B cell (primary cell): ENCODE measurements at regions not wholly inside any gene's neighbourhood (a gene's known extent, or its start where the extent isn't known, plus 50 kb on each side); places are given as distances from the start of the nearest gene placed in this dataset.

ENCODE experiments used
- ATAC-seq: fragments of 200-7000 bp; cut with Tn5 transposase; one replicate; pipeline ENCODE4 v1.10.0; 2021; ENCODE audit warnings: low read depth, mild to moderate bottlenecking, moderate number of reproducible peaks, moderate library complexity
- CTCF ChIA-PET: fragments of 350-600 bp; sonication (Branson Sonifier 250); formaldehyde crosslinking; loops from one replicate; lab custom pipeline; 2021; ENCODE audit warnings: antibody characterized with exemption, inconsistent platforms; lab: Charles Lee
- POLR2A ChIA-PET: fragments of 350-600 bp; sonication (Branson Sonifier 250); formaldehyde crosslinking; loops from one replicate; lab custom pipeline; 2021; ENCODE audit warnings: antibody characterized with exemption; lab: Charles Lee
- DNase-seq: peaks from one replicate; pipeline ENCODE4 v3.0.0; 2013
- H2AFZ ChIP-seq: 2 replicates; pipeline ENCODE4 v1.6.1; 2012; ENCODE audit warnings: mild to moderate bottlenecking, low read depth, low read length; ENCODE audit not compliant: insufficient read depth, poor library complexity, severe bottlenecking
- H3K27ac ChIP-seq, 2 donors: 1 replicate in 1 of 2; 2 replicates in 1 of 2; pipeline ENCODE4 v1.5.1; 2012 to 2013; ENCODE audit warnings: low read length in 2 of 2, mild to moderate bottlenecking in 2 of 2, moderate library complexity in 1 of 2
- H3K27me3 ChIP-seq, 4 experiments: fragments of 200-600 bp in 1 of 4; sonication (generic) in 1 of 4; replicated peaks in 1 of 4; 1 replicate in 2 of 4; 2 replicates in 2 of 4; pipeline versions ENCODE4 v1.6.1 to v1.7.0; 2013 to 2016; ENCODE audit warnings: low read length in 3 of 4, mild to moderate bottlenecking in 2 of 4, mixed read lengths in 1 of 4, moderate library complexity in 1 of 4; ENCODE audit not compliant: insufficient read depth in 4 of 4, control insufficient read depth in 3 of 4; ENCODE audit errors: control extremely low read depth in 1 of 4
- H3K36me3 ChIP-seq, 2 experiments: replicated peaks in 1 of 2; 1 replicate in 1 of 2; 2 replicates in 1 of 2; pipeline versions ENCODE4 v1.6.1 to v1.7.1; 2013; ENCODE audit warnings: low read length in 1 of 2; ENCODE audit not compliant: insufficient read depth in 2 of 2, control insufficient read depth in 1 of 2; ENCODE audit errors: control extremely low read depth in 1 of 2, extremely low read depth in 1 of 2
- H3K4me1 ChIP-seq, 2 donors: fragments of 200-600 bp in 1 of 2; sonication (generic) in 1 of 2; 1 replicate in 1 of 2; 2 replicates in 1 of 2; pipeline versions ENCODE4 v1.5.1 to v1.6.1; 2013 to 2017; ENCODE audit warnings: low read length in 2 of 2; ENCODE audit not compliant: control insufficient read depth in 2 of 2, insufficient read depth in 2 of 2
- H3K4me2 ChIP-seq: replicated peaks from 2 replicates; pipeline ENCODE3; 2012; ENCODE audit warnings: mild to moderate bottlenecking, low read depth, low read length; ENCODE audit not compliant: poor library complexity, severe bottlenecking
- H3K4me3 ChIP-seq, 5 experiments: fragments of 200-600 bp in 1 of 5; sonication (generic) in 1 of 5; 1 replicate in 3 of 5; 2 replicates in 2 of 5; pipeline versions ENCODE4 v1.5.1 to v1.7.0; 2011 to 2016; ENCODE audit warnings: low read length in 4 of 5, mild to moderate bottlenecking in 4 of 5, low read depth in 2 of 5, control low read depth in 1 of 5, moderate library complexity in 1 of 5; ENCODE audit not compliant: insufficient read depth in 1 of 5; ENCODE audit errors: control extremely low read depth in 1 of 5, extremely low read depth in 1 of 5
- H3K79me2 ChIP-seq: fragments of 200-600 bp; sonication (generic); one replicate; pipeline ENCODE4 v1.6.0; 2016; ENCODE audit warnings: low read length; ENCODE audit not compliant: control insufficient read depth, insufficient read depth
- H3K9ac ChIP-seq: fragments of 200-600 bp; sonication (generic); 2 replicates; pipeline ENCODE4 v1.6.1; 2017; ENCODE audit warnings: mild to moderate bottlenecking, low read length, moderate library complexity
- H3K9me3 ChIP-seq, 3 donors: one replicate each; pipeline versions ENCODE4 v1.6.1 to v1.7.1; 2013; ENCODE audit warnings: low read length in 2 of 3; ENCODE audit not compliant: control insufficient read depth in 2 of 3, insufficient read depth in 1 of 3; ENCODE audit errors: control extremely low read depth in 1 of 3
- H4K20me1 ChIP-seq: 2 replicates; pipeline ENCODE4 v1.6.0; 2012; ENCODE audit warnings: mild to moderate bottlenecking, low read length; ENCODE audit not compliant: insufficient read depth, control insufficient read depth, poor library complexity, severe bottlenecking
- H3K27ac Mint-ChIP-seq: one replicate; pipeline ENCODE4 v1.8.0; 2021; ENCODE audit warnings: mixed read lengths
- H3K27me3 Mint-ChIP-seq: one replicate; pipeline ENCODE4 v1.8.0; 2021; ENCODE audit warnings: mixed read lengths
- H3K4me1 Mint-ChIP-seq: one replicate; pipeline ENCODE4 v1.8.0; 2021; ENCODE audit warnings: mixed read lengths
- H3K4me3 Mint-ChIP-seq: one replicate; pipeline ENCODE4 v1.8.0; 2021; ENCODE audit warnings: mixed read lengths
- H3K9me3 Mint-ChIP-seq: one replicate; pipeline ENCODE4 v1.8.0; 2022; ENCODE audit warnings: mixed read lengths; ENCODE audit not compliant: insufficient read depth
- EZH2 ChIP-seq: IDR thresholded peaks from 2 replicates; pipeline ENCODE4 v1.6.1; 2012; ENCODE audit warnings: borderline replicate concordance, low read depth, mild to moderate bottlenecking, moderate library complexity, low read length; ENCODE audit not compliant: insufficient read depth, poor library complexity, severe bottlenecking
- WGBS: methylation state at CpG from one replicate; pipeline ENCODE4 v1.1.5; 2013; ENCODE audit warnings: missing lambda C conversion rate; ENCODE audit not compliant: insufficient coverage; 5-methylcytosine and 5-hydroxymethylcytosine counted together
- intact Hi-C: fragments of 100-400 bp; cut with micrococcal nuclease; formaldehyde crosslinking; loops from one replicate; pipeline ENCODE4 v1.10.0; 2022
- TF ChIP-seq, protein P1 (sequence below): fragments of 200-600 bp; IDR thresholded peaks from one replicate; pipeline ENCODE4 v1.8.0; 2022; ENCODE audit warnings: antibody characterized with exemption, mild to moderate bottlenecking

DNA sequence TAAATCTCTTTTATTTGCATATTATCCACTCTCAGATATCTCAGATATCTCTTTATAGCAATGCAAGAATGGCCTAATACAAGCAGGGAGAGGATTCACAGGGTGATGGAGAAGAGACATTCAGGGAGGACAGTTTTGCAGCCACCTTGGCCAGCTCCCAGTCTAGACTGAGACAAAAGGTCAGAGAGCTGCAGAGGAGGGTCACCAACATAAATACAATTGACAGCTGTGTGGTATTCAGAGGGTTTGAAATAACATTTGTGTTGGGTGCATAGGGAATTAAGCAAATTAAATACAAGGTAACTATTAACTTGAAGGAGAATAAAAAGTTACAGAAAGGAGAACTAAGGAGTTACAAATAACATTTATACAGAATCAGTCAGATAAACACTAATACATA is 189.5 kb upstream of the TAPT1 start:
- Mint-ChIP-seq H3K27me3 (no peaks in the 10 kb centered on the region), H3K9me3 (peaks cover 2% of the 10 kb centered on the region), H3K27ac (no peak overlapping the region), H3K4me1 (peaks cover 7% of the 10 kb centered on the region), H3K4me3 (no peak overlapping the region)
- TF ChIP-seq EZH2 = no peak
- TF ChIP-seq, protein P1, sequence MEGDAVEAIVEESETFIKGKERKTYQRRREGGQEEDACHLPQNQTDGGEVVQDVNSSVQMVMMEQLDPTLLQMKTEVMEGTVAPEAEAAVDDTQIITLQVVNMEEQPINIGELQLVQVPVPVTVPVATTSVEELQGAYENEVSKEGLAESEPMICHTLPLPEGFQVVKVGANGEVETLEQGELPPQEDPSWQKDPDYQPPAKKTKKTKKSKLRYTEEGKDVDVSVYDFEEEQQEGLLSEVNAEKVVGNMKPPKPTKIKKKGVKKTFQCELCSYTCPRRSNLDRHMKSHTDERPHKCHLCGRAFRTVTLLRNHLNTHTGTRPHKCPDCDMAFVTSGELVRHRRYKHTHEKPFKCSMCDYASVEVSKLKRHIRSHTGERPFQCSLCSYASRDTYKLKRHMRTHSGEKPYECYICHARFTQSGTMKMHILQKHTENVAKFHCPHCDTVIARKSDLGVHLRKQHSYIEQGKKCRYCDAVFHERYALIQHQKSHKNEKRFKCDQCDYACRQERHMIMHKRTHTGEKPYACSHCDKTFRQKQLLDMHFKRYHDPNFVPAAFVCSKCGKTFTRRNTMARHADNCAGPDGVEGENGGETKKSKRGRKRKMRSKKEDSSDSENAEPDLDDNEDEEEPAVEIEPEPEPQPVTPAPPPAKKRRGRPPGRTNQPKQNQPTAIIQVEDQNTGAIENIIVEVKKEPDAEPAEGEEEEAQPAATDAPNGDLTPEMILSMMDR = no peak
- Histone ChIP-seq H3K9me3 (no peaks in the 10 kb centered on the region), H3K9ac (no peak overlapping the region), H3K4me1 (no peaks in the 10 kb centered on the region), H3K4me3 (no peak overlapping the region), H3K79me2 (no peaks in the 10 kb centered on the region), H3K36me3 (no peaks in the 10 kb centered on the region), H3K27me3 (no peaks in the 10 kb centered on the region), H3K4me2 (no peak overlapping the region), H4K20me1 (no peaks in the 10 kb centered on the region), H3K27ac (no peak overlapping the region), H2AFZ (no peak overlapping the region)
- intact Hi-C loops = no loop called here
- DNase-seq = no peak
- POLR2A ChIA-PET = no interaction called here
- ATAC-seq = no peak
- CTCF ChIA-PET = no interaction called here

DNA sequence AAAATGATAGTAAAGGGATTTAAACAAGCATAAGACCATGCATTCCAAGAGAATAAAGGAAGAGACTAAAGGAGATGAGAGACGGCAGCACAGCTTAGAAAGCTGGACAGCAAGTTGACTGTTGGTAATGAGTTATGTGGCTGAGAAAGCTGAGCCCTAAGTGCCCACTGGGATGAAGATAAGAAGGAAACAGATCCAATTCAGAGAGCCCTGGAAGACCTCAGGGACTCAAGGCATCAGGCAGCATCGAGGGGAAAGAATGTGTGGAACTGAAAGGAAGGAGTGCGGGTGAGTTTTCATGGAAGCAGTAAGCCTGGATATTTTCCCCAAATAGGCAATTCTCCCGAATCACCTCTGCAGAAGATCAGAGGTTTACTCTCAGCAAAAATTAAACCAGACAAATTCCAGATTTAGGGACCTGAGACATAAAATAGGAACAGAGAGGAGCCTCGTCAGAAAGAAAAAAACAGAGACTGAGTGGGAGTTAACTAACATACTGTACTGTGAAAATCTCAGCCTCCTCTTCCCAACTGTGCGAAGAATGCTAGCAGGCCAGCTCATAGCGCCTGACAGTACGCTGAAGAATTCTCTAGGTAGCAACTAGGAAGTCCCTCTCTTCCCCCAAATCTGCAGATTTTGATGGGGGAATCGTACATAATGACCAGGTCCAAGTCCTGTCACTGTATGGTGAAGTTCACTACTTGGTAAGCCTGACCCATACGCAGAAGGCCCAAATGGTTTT is 187.7 kb upstream of the TAPT1 start:
- Mint-ChIP-seq H3K27ac (no peak overlapping the region), H3K27me3 (no peaks in the 10 kb centered on the region), H3K9me3 (peaks cover 2% of the 10 kb centered on the region), H3K4me3 (no peak overlapping the region), H3K4me1 (peaks cover 7% of the 10 kb centered on the region)
- Histone ChIP-seq H3K27ac (no peak overlapping the region), H3K9ac (no peak overlapping the region), H3K27me3 (no peaks in the 10 kb centered on the region), H3K36me3 (no peaks in the 10 kb centered on the region), H2AFZ (no peak overlapping the region), H3K4me1 (no peaks in the 10 kb centered on the region), H3K79me2 (no peaks in the 10 kb centered on the region), H3K4me2 (no peak overlapping the region), H4K20me1 (no peaks in the 10 kb centered on the region), H3K4me3 (no peak overlapping the region), H3K9me3 (no peaks in the 10 kb centered on the region)
- DNase-seq = no peak
- ChIA-PET POLR2A (no interaction called here), CTCF (no interaction called here)
- intact Hi-C loops = no loop called here
- ATAC-seq = no peak
- TF ChIP-seq, protein P1 = no peak
- no peak for TF ChIP-seq EZH2
- 70% methylated on average over 2 of the region's 10 CpGs for WGBS
